Keratinocyte (primary cell): ENCODE measurements at regions not wholly inside any gene's neighbourhood (a gene's known extent, or its start where the extent isn't known, plus 50 kb on each side); places are given as distances from the start of the nearest gene placed in this dataset.
A peak's percentile ranks its signal among the peaks of the same experiment; 100 is the strongest.

Experiments
- DNase-seq: peaks from one replicate; pipeline ENCODE4 v3.0.0-alpha.2; 2011; ENCODE audit warnings: low read depth, missing footprints, low spot score
- FAIRE-seq: peaks from 2 replicates; lab custom pipeline; 2011; peaks lifted over from hg19 to GRCh38; lab: Jason Lieb, UNC
- H2AFZ ChIP-seq: 2 replicates; pipeline ENCODE4 v1.6.0; 2012; ENCODE audit warnings: low read length, control low read depth, inconsistent platforms; ENCODE audit not compliant: control insufficient read depth
- H3K27ac ChIP-seq: 2 replicates; pipeline ENCODE4 v1.5.1; 2011; ENCODE audit warnings: low read length; ENCODE audit not compliant: control insufficient read depth, insufficient read depth
- H3K27me3 ChIP-seq: 3 replicates; pipeline ENCODE4 v1.6.0; 2011; ENCODE audit warnings: low read length; ENCODE audit not compliant: control insufficient read depth, insufficient read depth; ENCODE audit errors: extremely low read depth
- H3K36me3 ChIP-seq, 2 experiments: 2 replicates in 1 of 2; 3 replicates in 1 of 2; pipeline ENCODE4 v1.5.1; 2011; ENCODE audit warnings: low read length in 2 of 2, mild to moderate bottlenecking in 1 of 2; ENCODE audit not compliant: control insufficient read depth in 2 of 2, insufficient read depth in 2 of 2; ENCODE audit errors: extremely low read depth in 1 of 2
- H3K4me1 ChIP-seq: 3 replicates; pipeline ENCODE4 v1.5.1; 2011; ENCODE audit warnings: low read length; ENCODE audit not compliant: control insufficient read depth, insufficient read depth; ENCODE audit errors: extremely low read depth
- H3K4me2 ChIP-seq: 3 replicates; pipeline ENCODE4 v1.6.0; 2011; ENCODE audit warnings: low read depth, low read length; ENCODE audit not compliant: control insufficient read depth, insufficient read depth; ENCODE audit errors: extremely low read depth
- H3K4me3 ChIP-seq, 3 experiments: fragments of 200-600 bp in 1 of 3; sonication (generic) in 1 of 3; 2 replicates in 2 of 3; 3 replicates in 1 of 3; pipeline ENCODE4 v1.5.1; 2011 to 2016; ENCODE audit warnings: low read length in 3 of 3, mild to moderate bottlenecking in 3 of 3, control low read depth in 2 of 3, inconsistent platforms in 1 of 3, low read depth in 1 of 3, mixed read lengths in 1 of 3, mixed run types in 1 of 3, moderate library complexity in 1 of 3; ENCODE audit not compliant: control insufficient read depth in 2 of 3, insufficient read depth in 2 of 3; ENCODE audit errors: extremely low read depth in 1 of 3
- H3K79me2 ChIP-seq: 2 replicates; pipeline ENCODE4 v1.6.0; 2012; ENCODE audit warnings: low read length; ENCODE audit not compliant: control insufficient read depth, insufficient read depth
- H3K9ac ChIP-seq: 3 replicates; pipeline ENCODE4 v1.6.0; 2011; ENCODE audit warnings: low read length; ENCODE audit not compliant: control insufficient read depth, insufficient read depth; ENCODE audit errors: extremely low read depth
- H3K9me1 ChIP-seq: 3 replicates; pipeline ENCODE4 v1.6.0; 2011; ENCODE audit warnings: low read length; ENCODE audit not compliant: control insufficient read depth, insufficient read depth; ENCODE audit errors: extremely low read depth
- H3K9me3 ChIP-seq: 2 replicates; pipeline ENCODE4 v1.5.1; 2012; ENCODE audit warnings: low read depth, low read length; ENCODE audit not compliant: control insufficient read depth
- H4K20me1 ChIP-seq: 3 replicates; pipeline ENCODE4 v1.6.0; 2011; ENCODE audit warnings: low read length; ENCODE audit not compliant: control insufficient read depth, insufficient read depth; ENCODE audit errors: extremely low read depth
- EZH2 ChIP-seq: IDR thresholded peaks from one replicate; pipeline ENCODE4 v1.6.1; 2012; ENCODE audit warnings: inconsistent platforms, mild to moderate bottlenecking, low read length, moderate library complexity
- dilution Hi-C: fragments of 300-500 bp; cut with MboI; formaldehyde crosslinking; loops from one replicate; pipeline ENCODE4 v1.7.0; 2020; ENCODE audit warnings: low sequenced_read_pairs; ENCODE audit not compliant: extremely low pct_ligation_motif_present
- TF ChIP-seq, protein P1 (sequence below), 3 experiments: IDR thresholded peaks in 1 of 3; conservative IDR thresholded peaks in 1 of 3; optimal IDR thresholded peaks in 1 of 3; 2 replicates in 2 of 3; 3 replicates in 1 of 3; pipeline versions ENCODE3 to v1.5.1; 2011; ENCODE audit warnings: low read length in 3 of 3, mild to moderate bottlenecking in 3 of 3, moderate library complexity in 2 of 3, control low read depth in 1 of 3, inconsistent platforms in 1 of 3; ENCODE audit not compliant: insufficient read depth in 2 of 3; ENCODE audit errors: extremely low read depth in 1 of 3

DNA sequence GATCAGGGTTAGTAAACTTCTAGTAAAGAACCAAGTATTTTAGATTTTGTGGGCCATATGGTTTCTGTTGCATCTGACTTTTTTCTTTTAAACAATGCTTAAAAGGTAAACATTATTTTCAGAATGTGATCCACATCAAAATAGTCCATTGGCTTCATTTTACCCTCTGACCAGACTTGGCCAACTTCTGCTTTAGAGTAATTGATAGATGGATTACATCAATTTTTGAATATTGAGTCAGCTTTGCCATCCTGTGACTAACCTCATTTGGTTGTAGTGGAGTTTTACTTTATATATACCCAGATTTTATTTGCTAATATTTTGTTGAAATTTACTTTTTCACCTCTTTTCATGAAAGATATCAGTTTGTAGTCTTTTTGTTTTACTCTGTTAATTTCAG, 559.8 kb downstream of the TLL1 start:
- Histone ChIP-seq H3K27ac (no peak overlapping the region), H3K4me3 (no peak overlapping the region)

DNA sequence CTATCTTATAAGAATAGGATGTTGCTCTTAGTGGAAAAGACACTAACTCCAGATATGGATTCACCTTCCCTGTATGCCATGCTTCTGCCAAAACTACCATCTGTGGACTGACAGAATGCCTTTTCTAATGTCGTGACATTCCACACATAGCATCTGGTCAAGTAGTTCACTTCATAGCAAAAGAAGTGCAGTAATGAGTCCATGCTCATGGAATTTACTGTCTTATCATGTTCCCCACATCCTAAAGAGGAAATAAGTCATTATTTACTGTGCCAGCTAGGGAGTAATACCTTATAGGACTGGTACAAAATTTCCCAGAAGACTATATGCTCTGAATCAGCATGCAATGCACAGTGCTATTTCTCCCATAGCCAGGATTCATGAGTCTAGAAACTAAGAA, 562.4 kb downstream of the TLL1 start:
- Histone ChIP-seq H3K27ac (no peak overlapping the region), H3K27me3 (no peaks in the 10 kb centered on the region), H3K9me1 (no peaks in the 10 kb centered on the region), H3K36me3 (no peaks in the 10 kb centered on the region), H2AFZ (no peak overlapping the region), H3K4me2 (no peak overlapping the region), H4K20me1 (no peaks in the 10 kb centered on the region), H3K4me1 (peaks cover 3% of the 10 kb centered on the region), H3K79me2 (no peaks in the 10 kb centered on the region), H3K9ac (no peak overlapping the region), H3K9me3 (no peaks in the 10 kb centered on the region), H3K4me3 (no peak overlapping the region)
- peak; percentile 94 for FAIRE-seq
- peak; percentile 73 for DNase-seq
- no peak for TF ChIP-seq EZH2
- TF ChIP-seq, protein P1, sequence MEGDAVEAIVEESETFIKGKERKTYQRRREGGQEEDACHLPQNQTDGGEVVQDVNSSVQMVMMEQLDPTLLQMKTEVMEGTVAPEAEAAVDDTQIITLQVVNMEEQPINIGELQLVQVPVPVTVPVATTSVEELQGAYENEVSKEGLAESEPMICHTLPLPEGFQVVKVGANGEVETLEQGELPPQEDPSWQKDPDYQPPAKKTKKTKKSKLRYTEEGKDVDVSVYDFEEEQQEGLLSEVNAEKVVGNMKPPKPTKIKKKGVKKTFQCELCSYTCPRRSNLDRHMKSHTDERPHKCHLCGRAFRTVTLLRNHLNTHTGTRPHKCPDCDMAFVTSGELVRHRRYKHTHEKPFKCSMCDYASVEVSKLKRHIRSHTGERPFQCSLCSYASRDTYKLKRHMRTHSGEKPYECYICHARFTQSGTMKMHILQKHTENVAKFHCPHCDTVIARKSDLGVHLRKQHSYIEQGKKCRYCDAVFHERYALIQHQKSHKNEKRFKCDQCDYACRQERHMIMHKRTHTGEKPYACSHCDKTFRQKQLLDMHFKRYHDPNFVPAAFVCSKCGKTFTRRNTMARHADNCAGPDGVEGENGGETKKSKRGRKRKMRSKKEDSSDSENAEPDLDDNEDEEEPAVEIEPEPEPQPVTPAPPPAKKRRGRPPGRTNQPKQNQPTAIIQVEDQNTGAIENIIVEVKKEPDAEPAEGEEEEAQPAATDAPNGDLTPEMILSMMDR (optimal IDR thresholded peaks at IDR 0.05 in 1 of 3, IDR thresholded peaks at IDR 0.05 in 1 of 3, conservative IDR thresholded peaks at IDR 0.05 in 1 of 3; ENCODE audit: extremely low read depth in 1 of 3, insufficient read depth in 2 of 3, low read length in 3 of 3), result no peak
- dilution Hi-C loops, result no loop called here

More for the DNA sequence above, 559.8 kb downstream of the TLL1 start:
- no peaks in the 10 kb centered on the region for H3K79me2 ChIP-seq
- FAIRE-seq (no peak), DNase-seq (no peak)
- H2AFZ ChIP-seq, result no peak overlapping the region
- no peaks in the 10 kb centered on the region for H3K36me3 ChIP-seq
- no peak overlapping the region for H3K4me2 ChIP-seq
- no peaks in the 10 kb centered on the region for H3K9me1 ChIP-seq
- H3K27me3 ChIP-seq, result no peaks in the 10 kb centered on the region
- peaks cover 3% of the 10 kb centered on the region for H3K4me1 ChIP-seq
- dilution Hi-C loops, result no loop called here
- H3K9me3 ChIP-seq, result no peaks in the 10 kb centered on the region
- TF ChIP-seq, protein P1 (optimal IDR thresholded peaks at IDR 0.05 in 1 of 3, IDR thresholded peaks at IDR 0.05 in 1 of 3, conservative IDR thresholded peaks at IDR 0.05 in 1 of 3; ENCODE audit: extremely low read depth in 1 of 3, insufficient read depth in 2 of 3, low read length in 3 of 3), result no peak
- TF ChIP-seq EZH2, result no peak
- H4K20me1 ChIP-seq, result no peaks in the 10 kb centered on the region
- H3K9ac ChIP-seq, result no peak overlapping the region
